ENCODE measurements at regions not wholly inside any gene's neighbourhood (a gene's known extent, or its start where the extent isn't known, plus 50 kb on each side); places are given as distances from the start of the nearest gene placed in this dataset.
"Not testable (repeated sequence)": the region's sequence is repeated elsewhere in the genome, so short reads cannot be mapped to it uniquely, and the experiment has no call there.

DNA sequence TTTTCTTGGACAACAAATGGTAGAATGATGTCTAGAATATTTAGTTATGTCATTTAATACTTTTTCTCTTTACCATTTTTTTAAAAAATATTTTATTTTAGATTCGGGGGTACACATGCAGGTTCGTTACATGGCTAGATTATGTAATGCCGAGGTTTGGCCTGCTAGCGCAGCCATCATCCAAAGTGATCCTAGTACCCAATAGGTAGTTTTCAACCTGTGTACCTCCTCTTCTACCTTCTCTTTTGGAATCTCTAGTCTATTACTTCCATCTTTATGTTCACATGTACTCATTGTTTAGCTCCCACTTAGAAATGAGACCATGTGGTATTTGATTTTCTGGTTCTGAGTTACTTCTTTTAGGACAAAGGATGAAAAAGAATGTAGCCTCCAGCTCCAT is 100.2 kb upstream of the TPTE start:
- TF ChIP-seq, protein P1, sequence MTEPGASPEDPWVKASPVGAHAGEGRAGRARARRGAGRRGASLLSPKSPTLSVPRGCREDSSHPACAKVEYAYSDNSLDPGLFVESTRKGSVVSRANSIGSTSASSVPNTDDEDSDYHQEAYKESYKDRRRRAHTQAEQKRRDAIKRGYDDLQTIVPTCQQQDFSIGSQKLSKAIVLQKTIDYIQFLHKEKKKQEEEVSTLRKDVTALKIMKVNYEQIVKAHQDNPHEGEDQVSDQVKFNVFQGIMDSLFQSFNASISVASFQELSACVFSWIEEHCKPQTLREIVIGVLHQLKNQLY (CRISPR knock-in tag; IDR thresholded peaks at IDR 0.05): not testable (repeated sequence)
- not testable (repeated sequence) for TF ChIP-seq CTCF (IDR thresholded peaks at IDR 0.05); USF2 (CRISPR knock-in tag; IDR thresholded peaks at IDR 0.05); HMGXB4 (CRISPR knock-in tag; IDR thresholded peaks at IDR 0.05); SOX15 (CRISPR knock-in tag; IDR thresholded peaks at IDR 0.05); CBFB (CRISPR knock-in tag; IDR thresholded peaks at IDR 0.05; ENCODE audit: low read depth); NFYB (CRISPR knock-in tag; conservative IDR thresholded peaks at IDR 0.05; ENCODE audit: low read depth); MAX (CRISPR knock-in tag; IDR thresholded peaks at IDR 0.05); TEAD4 (CRISPR knock-in tag; IDR thresholded peaks at IDR 0.05)
- TF ChIP-seq, protein P2, sequence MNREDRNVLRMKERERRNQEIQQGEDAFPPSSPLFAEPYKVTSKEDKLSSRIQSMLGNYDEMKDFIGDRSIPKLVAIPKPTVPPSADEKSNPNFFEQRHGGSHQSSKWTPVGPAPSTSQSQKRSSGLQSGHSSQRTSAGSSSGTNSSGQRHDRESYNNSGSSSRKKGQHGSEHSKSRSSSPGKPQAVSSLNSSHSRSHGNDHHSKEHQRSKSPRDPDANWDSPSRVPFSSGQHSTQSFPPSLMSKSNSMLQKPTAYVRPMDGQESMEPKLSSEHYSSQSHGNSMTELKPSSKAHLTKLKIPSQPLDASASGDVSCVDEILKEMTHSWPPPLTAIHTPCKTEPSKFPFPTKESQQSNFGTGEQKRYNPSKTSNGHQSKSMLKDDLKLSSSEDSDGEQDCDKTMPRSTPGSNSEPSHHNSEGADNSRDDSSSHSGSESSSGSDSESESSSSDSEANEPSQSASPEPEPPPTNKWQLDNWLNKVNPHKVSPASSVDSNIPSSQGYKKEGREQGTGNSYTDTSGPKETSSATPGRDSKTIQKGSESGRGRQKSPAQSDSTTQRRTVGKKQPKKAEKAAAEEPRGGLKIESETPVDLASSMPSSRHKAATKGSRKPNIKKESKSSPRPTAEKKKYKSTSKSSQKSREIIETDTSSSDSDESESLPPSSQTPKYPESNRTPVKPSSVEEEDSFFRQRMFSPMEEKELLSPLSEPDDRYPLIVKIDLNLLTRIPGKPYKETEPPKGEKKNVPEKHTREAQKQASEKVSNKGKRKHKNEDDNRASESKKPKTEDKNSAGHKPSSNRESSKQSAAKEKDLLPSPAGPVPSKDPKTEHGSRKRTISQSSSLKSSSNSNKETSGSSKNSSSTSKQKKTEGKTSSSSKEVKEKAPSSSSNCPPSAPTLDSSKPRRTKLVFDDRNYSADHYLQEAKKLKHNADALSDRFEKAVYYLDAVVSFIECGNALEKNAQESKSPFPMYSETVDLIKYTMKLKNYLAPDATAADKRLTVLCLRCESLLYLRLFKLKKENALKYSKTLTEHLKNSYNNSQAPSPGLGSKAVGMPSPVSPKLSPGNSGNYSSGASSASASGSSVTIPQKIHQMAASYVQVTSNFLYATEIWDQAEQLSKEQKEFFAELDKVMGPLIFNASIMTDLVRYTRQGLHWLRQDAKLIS (CRISPR knock-in tag; IDR thresholded peaks at IDR 0.05; ENCODE audit: borderline replicate concordance): not testable (repeated sequence)
